SK-N-SH (cell line): ENCODE measurements at regions not wholly inside any gene's neighbourhood (a gene's known extent, or its start where the extent isn't known, plus 50 kb on each side); places are given as distances from the start of the nearest gene placed in this dataset.

ENCODE experiments used
- CTCF ChIA-PET: fragments of 300-600, 350-600 bp; formaldehyde crosslinking; extraction: SDS; loops from one replicate; lab custom pipeline; 2021; lab: Yijun Ruan, JAX
- POLR2A ChIA-PET: fragments of 350-600 bp; sonication (Branson Sonifier 250); formaldehyde crosslinking; extraction: SDS; loops from one replicate; lab custom pipeline; 2020; ENCODE audit warnings: antibody characterized with exemption, inconsistent platforms; lab: Yijun Ruan, JAX
- DNase-seq: peaks from one replicate; pipeline ENCODE4 v3.0.0; 2012
- H2AFZ ChIP-seq: fragments of 200-600 bp; sonication (generic); 2 replicates; pipeline ENCODE4 v1.8.1; 2016; ENCODE audit warnings: antibody characterized with exemption, mild to moderate bottlenecking, low read depth
- H3F3A ChIP-seq: fragments of 200-600 bp; sonication (generic); replicated peaks from 2 replicates; pipeline ENCODE3; 2016; ENCODE audit warnings: antibody characterized with exemption, mild to moderate bottlenecking; ENCODE audit not compliant: insufficient read depth
- H3K27ac ChIP-seq, 2 experiments: fragments of 200-500 bp in 1 of 2; fragments of 200-600 bp in 1 of 2; sonication (Bioruptor generic) in 1 of 2; sonication (generic), shearing (Covaris generic) in 1 of 2; 2 replicates each; pipeline versions ENCODE4 v1.5.1 to v1.6.1; 2014 to 2016; ENCODE audit warnings: low read depth in 2 of 2, inconsistent platforms in 1 of 2, low read length in 1 of 2, mild to moderate bottlenecking in 1 of 2, mixed read lengths in 1 of 2
- H3K27me3 ChIP-seq: fragments of 200-600 bp; sonication (generic), shearing (Covaris generic); 2 replicates; pipeline ENCODE4 v1.6.1; 2016; ENCODE audit warnings: mixed run types; ENCODE audit not compliant: insufficient read depth
- H3K36me3 ChIP-seq, 2 experiments: fragments of 200-500 bp in 1 of 2; fragments of 200-600 bp in 1 of 2; sonication (Bioruptor generic) in 1 of 2; sonication (generic) in 1 of 2; replicated peaks in 1 of 2; 2 replicates each; pipeline versions ENCODE3 to v1.5.1; 2014 to 2016; ENCODE audit warnings: low read length in 1 of 2, mild to moderate bottlenecking in 1 of 2; ENCODE audit not compliant: insufficient read depth in 2 of 2, control insufficient read depth in 1 of 2
- H3K4me1 ChIP-seq, 2 experiments: fragments of 200-500 bp in 1 of 2; fragments of 200-600 bp in 1 of 2; sonication (Bioruptor generic) in 1 of 2; sonication (generic), shearing (Covaris generic) in 1 of 2; 2 replicates each; pipeline versions ENCODE4 v1.5.1 to v1.6.1; 2014 to 2016; ENCODE audit warnings: low read depth in 1 of 2, low read length in 1 of 2, mixed run types in 1 of 2; ENCODE audit not compliant: insufficient read depth in 2 of 2, control insufficient read depth in 1 of 2
- H3K4me2 ChIP-seq: fragments of 200-600 bp; sonication (generic), shearing (Covaris generic); 2 replicates; pipeline ENCODE4 v1.6.1; 2017; ENCODE audit warnings: mixed run types
- H3K4me3 ChIP-seq, 2 experiments: fragments of 200-500 bp in 1 of 2; fragments of 200-600 bp in 1 of 2; sonication (Bioruptor generic) in 1 of 2; sonication (generic), shearing (Covaris generic) in 1 of 2; 2 replicates each; pipeline versions ENCODE4 v1.5.1 to v1.8.1; 2014 to 2016; ENCODE audit warnings: low read depth in 2 of 2, inconsistent platforms in 1 of 2, low read length in 1 of 2, mild to moderate bottlenecking in 1 of 2, mixed read lengths in 1 of 2, moderate library complexity in 1 of 2
- H3K79me2 ChIP-seq: fragments of 200-600 bp; sonication (generic); 2 replicates; pipeline ENCODE4 v1.8.1; 2017; ENCODE audit warnings: mild to moderate bottlenecking; ENCODE audit not compliant: insufficient read depth
- H3K9ac ChIP-seq: fragments of 200-600 bp; sonication (generic); 2 replicates; pipeline ENCODE4 v1.6.1; 2017; ENCODE audit warnings: mixed run types
- H3K9me2 ChIP-seq: fragments of 200-600 bp; sonication (generic); 2 replicates; pipeline ENCODE4 v1.6.1; 2017; ENCODE audit warnings: mixed run types
- H3K9me3 ChIP-seq: fragments of 200-600 bp; sonication (generic); 2 replicates; pipeline ENCODE4 v1.6.1; 2017; ENCODE audit warnings: mixed run types, mild to moderate bottlenecking, moderate library complexity
- H4K20me1 ChIP-seq: fragments of 200-600 bp; sonication (generic); 2 replicates; pipeline ENCODE4 v1.6.1; 2017; ENCODE audit warnings: mild to moderate bottlenecking, mixed run types; ENCODE audit not compliant: insufficient read depth
- CHD2 ChIP-seq: fragments of 150-350 bp; IDR thresholded peaks from 2 replicates; pipeline ENCODE4 v1.6.1; 2018; ENCODE audit warnings: low read length; ENCODE audit not compliant: partially characterized antibody
- EP300 ChIP-seq, 2 experiments: IDR thresholded peaks; 2 replicates each; pipeline versions ENCODE4 v1.4.0 to v1.6.1; 2012; ENCODE audit warnings: borderline replicate concordance in 1 of 2, low read depth in 1 of 2, low read length in 1 of 2
- EZH2phosphoT487 ChIP-seq: fragments of 200-600 bp; sonication (generic); IDR thresholded peaks from 2 replicates; pipeline ENCODE4 v1.6.1; 2017; ENCODE audit warnings: low read depth, mixed run types, mild to moderate bottlenecking, antibody characterized with exemption, moderate library complexity, borderline replicate concordance
- FOSL2 ChIP-seq: IDR thresholded peaks from 2 replicates; pipeline ENCODE4 v1.4.0; 2012; ENCODE audit warnings: low read depth, mild to moderate bottlenecking, moderate library complexity, borderline replicate concordance
- FOXJ3 ChIP-seq: sonication (generic); formaldehyde crosslinking; IDR thresholded peaks from 2 replicates; pipeline ENCODE4 v1.5.1; 2020; ENCODE audit warnings: mild to moderate bottlenecking, missing genetic modification reagents
- GATA2 ChIP-seq: sonication (generic); formaldehyde crosslinking; IDR thresholded peaks from 2 replicates; pipeline ENCODE4 v1.5.0; 2020; ENCODE audit warnings: mild to moderate bottlenecking, missing genetic modification reagents
- IRF3 ChIP-seq: fragments of 150-350 bp; IDR thresholded peaks from 2 replicates; pipeline ENCODE4 v1.6.1; 2016; ENCODE audit warnings: mild to moderate bottlenecking, low read depth, low read length
- JUND ChIP-seq: IDR thresholded peaks from 2 replicates; pipeline ENCODE4 v1.4.0; 2012
- MAX ChIP-seq: IDR thresholded peaks from 2 replicates; pipeline ENCODE4 v1.4.0; 2012; ENCODE audit warnings: low read depth
- MXI1 ChIP-seq: IDR thresholded peaks from 2 replicates; pipeline ENCODE4 v1.6.1; 2012; ENCODE audit warnings: mild to moderate bottlenecking, low read depth, low read length, improper control_type of control experiment
- RAD21 ChIP-seq: IDR thresholded peaks from 2 replicates; pipeline ENCODE4 v1.6.1; 2012; ENCODE audit warnings: mild to moderate bottlenecking, low read length
- REST ChIP-seq: IDR thresholded peaks from 2 replicates; pipeline ENCODE4 v1.6.1; 2012; ENCODE audit warnings: mild to moderate bottlenecking, low read depth, low read length, moderate library complexity
- RFX5 ChIP-seq: IDR thresholded peaks from 2 replicates; pipeline ENCODE4 v1.6.1; 2012; ENCODE audit warnings: mild to moderate bottlenecking, improper control_type of control experiment, low read length
- RXRA ChIP-seq: IDR thresholded peaks from 2 replicates; pipeline ENCODE4 v1.4.0; 2012; ENCODE audit warnings: low read depth, mild to moderate bottlenecking, borderline replicate concordance
- SMC3 ChIP-seq: IDR thresholded peaks from 2 replicates; pipeline ENCODE4 v1.6.1; 2012; ENCODE audit warnings: low read depth, low read length, improper control_type of control experiment
- TEAD4 ChIP-seq: IDR thresholded peaks from 2 replicates; pipeline ENCODE4 v1.4.0; 2012; ENCODE audit warnings: mild to moderate bottlenecking, borderline replicate concordance; ENCODE audit not compliant: insufficient read depth
- YY1 ChIP-seq: IDR thresholded peaks from 2 replicates; pipeline ENCODE4 v1.4.0; 2012; ENCODE audit warnings: low read depth, mild to moderate bottlenecking
- WGBS: methylation state at CpG from one replicate; pipeline ENCODE4 v1.1.6; 2017; ENCODE audit warnings: low lambda C conversion rate; 5-methylcytosine and 5-hydroxymethylcytosine counted together
- TF ChIP-seq, protein P1 (sequence below): IDR thresholded peaks from 2 replicates; pipeline ENCODE4 v1.4.0; 2012; ENCODE audit warnings: low read depth, borderline replicate concordance
- TF ChIP-seq, protein P2 (sequence below): fragments of 200-600 bp; sonication (generic); IDR thresholded peaks from 2 replicates; pipeline ENCODE4 v1.6.1; 2017; ENCODE audit warnings: antibody characterized with exemption, mild to moderate bottlenecking, moderate library complexity

- WGBS: 28% methylated on average over 5 of the region's 5 CpGs
- POLR2A ChIA-PET: no interaction called here
- CTCF ChIA-PET: no interaction called here
- H3K9me3 ChIP-seq: no peaks in the 10 kb centered on the region
- no peaks in the 10 kb centered on the region for H3K36me3 ChIP-seq
- no peak overlapping the region for H3K27ac ChIP-seq
- H4K20me1 ChIP-seq: no peaks in the 10 kb centered on the region
- no peak overlapping the region for H3K4me2 ChIP-seq
- no peak overlapping the region for H2AFZ ChIP-seq
- H3K79me2 ChIP-seq: no peaks in the 10 kb centered on the region
- no peaks in the 10 kb centered on the region for H3K9me2 ChIP-seq
- no peak overlapping the region for H3K4me3 ChIP-seq
- TF ChIP-seq CHD2 (no peak), JUND (no peak), MAX (no peak), RXRA (no peak), SMC3 (no peak), EZH2phosphoT487 (no peak), EP300 (IDR thresholded peaks at IDR 0.05; ENCODE audit: borderline replicate concordance in 1 of 2, low read depth in 1 of 2, low read length in 1 of 2) (no peak), IRF3 (no peak), RAD21 (no peak), MXI1 (no peak), FOSL2 (no peak), REST (no peak), YY1 (no peak), GATA2 (CRISPR knock-in tag) (no peak), FOXJ3 (CRISPR knock-in tag) (no peak), RFX5 (no peak), TEAD4 (no peak)
- TF ChIP-seq, protein P1, sequence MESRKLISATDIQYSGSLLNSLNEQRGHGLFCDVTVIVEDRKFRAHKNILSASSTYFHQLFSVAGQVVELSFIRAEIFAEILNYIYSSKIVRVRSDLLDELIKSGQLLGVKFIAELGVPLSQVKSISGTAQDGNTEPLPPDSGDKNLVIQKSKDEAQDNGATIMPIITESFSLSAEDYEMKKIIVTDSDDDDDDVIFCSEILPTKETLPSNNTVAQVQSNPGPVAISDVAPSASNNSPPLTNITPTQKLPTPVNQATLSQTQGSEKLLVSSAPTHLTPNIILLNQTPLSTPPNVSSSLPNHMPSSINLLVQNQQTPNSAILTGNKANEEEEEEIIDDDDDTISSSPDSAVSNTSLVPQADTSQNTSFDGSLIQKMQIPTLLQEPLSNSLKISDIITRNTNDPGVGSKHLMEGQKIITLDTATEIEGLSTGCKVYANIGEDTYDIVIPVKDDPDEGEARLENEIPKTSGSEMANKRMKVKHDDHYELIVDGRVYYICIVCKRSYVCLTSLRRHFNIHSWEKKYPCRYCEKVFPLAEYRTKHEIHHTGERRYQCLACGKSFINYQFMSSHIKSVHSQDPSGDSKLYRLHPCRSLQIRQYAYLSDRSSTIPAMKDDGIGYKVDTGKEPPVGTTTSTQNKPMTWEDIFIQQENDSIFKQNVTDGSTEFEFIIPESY: no peak
- TF ChIP-seq, protein P2, sequence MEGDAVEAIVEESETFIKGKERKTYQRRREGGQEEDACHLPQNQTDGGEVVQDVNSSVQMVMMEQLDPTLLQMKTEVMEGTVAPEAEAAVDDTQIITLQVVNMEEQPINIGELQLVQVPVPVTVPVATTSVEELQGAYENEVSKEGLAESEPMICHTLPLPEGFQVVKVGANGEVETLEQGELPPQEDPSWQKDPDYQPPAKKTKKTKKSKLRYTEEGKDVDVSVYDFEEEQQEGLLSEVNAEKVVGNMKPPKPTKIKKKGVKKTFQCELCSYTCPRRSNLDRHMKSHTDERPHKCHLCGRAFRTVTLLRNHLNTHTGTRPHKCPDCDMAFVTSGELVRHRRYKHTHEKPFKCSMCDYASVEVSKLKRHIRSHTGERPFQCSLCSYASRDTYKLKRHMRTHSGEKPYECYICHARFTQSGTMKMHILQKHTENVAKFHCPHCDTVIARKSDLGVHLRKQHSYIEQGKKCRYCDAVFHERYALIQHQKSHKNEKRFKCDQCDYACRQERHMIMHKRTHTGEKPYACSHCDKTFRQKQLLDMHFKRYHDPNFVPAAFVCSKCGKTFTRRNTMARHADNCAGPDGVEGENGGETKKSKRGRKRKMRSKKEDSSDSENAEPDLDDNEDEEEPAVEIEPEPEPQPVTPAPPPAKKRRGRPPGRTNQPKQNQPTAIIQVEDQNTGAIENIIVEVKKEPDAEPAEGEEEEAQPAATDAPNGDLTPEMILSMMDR: no peak
- TF ChIP-seq, all 33 proteins: peak for 0
- Histone ChIP-seq H3F3A (no peaks in the 10 kb centered on the region), H3K4me1 (no peaks in the 10 kb centered on the region), H3K27me3 (no peaks in the 10 kb centered on the region), H3K9ac (no peak overlapping the region)
- DNase-seq: no peak
Observed at GRCh38 chr3:165635791-165636683, 201.2 kb downstream of the BCHE start.
